Neural cell (in vitro differentiated cells): ENCODE measurements at regions not wholly inside any gene's neighbourhood (a gene's known extent, or its start where the extent isn't known, plus 50 kb on each side); places are given as distances from the start of the nearest gene placed in this dataset.

Experiments
- H2AFZ ChIP-seq: fragments of 200-600, 300-800 bp; sonication (generic), shearing (Covaris generic); 2 replicates; pipeline ENCODE4 v1.6.0; 2014; ENCODE audit warnings: low read depth, mild to moderate bottlenecking, antibody characterized with exemption, low read length, moderate library complexity
- H3F3A ChIP-seq: fragments of 200-600 bp; shearing (Covaris generic); 2 replicates; pipeline ENCODE4 v1.6.1; 2016; ENCODE audit warnings: mild to moderate bottlenecking, moderate library complexity, mixed read lengths, antibody characterized with exemption, low read length; ENCODE audit not compliant: insufficient read depth, poor library complexity, severe bottlenecking
- H3K27ac ChIP-seq: fragments of 200-600, 300-800 bp; sonication (generic), shearing (Covaris generic); 2 replicates; pipeline ENCODE4 v1.5.1; 2014; ENCODE audit warnings: mild to moderate bottlenecking, low read length, moderate library complexity
- H3K27me3 ChIP-seq: fragments of 300-800, 200-600 bp; sonication (generic), shearing (Covaris generic); 2 replicates; pipeline ENCODE4 v1.6.0; 2014; ENCODE audit warnings: mild to moderate bottlenecking, low read depth, low read length, moderate library complexity; ENCODE audit not compliant: insufficient read depth
- H3K36me3 ChIP-seq: fragments of 300-800, 200-600 bp; sonication (generic), shearing (Covaris generic); 2 replicates; pipeline ENCODE4 v1.5.1; 2014; ENCODE audit warnings: mild to moderate bottlenecking, antibody characterized with exemption, low read length, moderate library complexity; ENCODE audit not compliant: insufficient read depth
- H3K4me2 ChIP-seq: fragments of 300-800, 200-600 bp; sonication (generic), shearing (Covaris generic); 2 replicates; pipeline ENCODE4 v1.6.0; 2014; ENCODE audit warnings: mild to moderate bottlenecking, low read length
- H3K4me3 ChIP-seq: fragments of 300-800, 200-600 bp; sonication (generic), shearing (Covaris generic); 2 replicates; pipeline ENCODE4 v1.5.1; 2014; ENCODE audit warnings: mild to moderate bottlenecking, low read length, moderate library complexity
- H3K79me2 ChIP-seq: fragments of 200-600 bp; shearing (Covaris generic); replicated peaks from 2 replicates; pipeline ENCODE4 v1.6.0; 2014; ENCODE audit warnings: mild to moderate bottlenecking, low read length, moderate library complexity; ENCODE audit not compliant: insufficient read depth
- H3K9ac ChIP-seq: fragments of 300-800, 200-600 bp; sonication (generic), shearing (Covaris generic); 2 replicates; pipeline ENCODE4 v1.6.1; 2016; ENCODE audit warnings: mild to moderate bottlenecking, low read length, mixed read lengths
- H3K9me2 ChIP-seq: fragments of 200-600 bp; shearing (Covaris generic); 2 replicates; pipeline ENCODE4 v1.6.1; 2016; ENCODE audit warnings: mild to moderate bottlenecking, low read length, mixed read lengths; ENCODE audit not compliant: insufficient read depth
- H3K9me3 ChIP-seq: fragments of 200-600, 300-800 bp; sonication (generic), shearing (Covaris generic); 2 replicates; pipeline ENCODE4 v1.6.1; 2016; ENCODE audit warnings: mild to moderate bottlenecking, mixed run types, low read length, moderate library complexity, mixed read lengths
- H4K20me1 ChIP-seq: fragments of 200-600 bp; shearing (Covaris generic); 2 replicates; pipeline ENCODE4 v1.6.1; 2016; ENCODE audit warnings: mild to moderate bottlenecking, mixed run types; ENCODE audit not compliant: insufficient read depth
- CTCF ChIP-seq: fragments of 450-650 bp; IDR thresholded peaks from 2 replicates; pipeline ENCODE4 v1.5.1; 2014; ENCODE audit warnings: antibody characterized with exemption, mild to moderate bottlenecking, moderate library complexity; ENCODE audit not compliant: poor library complexity, severe bottlenecking
- MXI1 ChIP-seq: fragments of 450-650 bp; conservative IDR thresholded peaks from 2 replicates; pipeline ENCODE4 v1.6.1; 2014; ENCODE audit warnings: antibody characterized with exemption, mild to moderate bottlenecking; ENCODE audit not compliant: poor library complexity, severe bottlenecking
- POLR2AphosphoS5 ChIP-seq: IDR thresholded peaks from 2 replicates; pipeline ENCODE4 v1.6.1; 2012
- RAD21 ChIP-seq: fragments of 450-650 bp; conservative IDR thresholded peaks from 2 replicates; pipeline ENCODE4 v1.6.1; 2014; ENCODE audit warnings: antibody characterized with exemption, mild to moderate bottlenecking, moderate library complexity
- REST ChIP-seq: IDR thresholded peaks from 2 replicates; pipeline ENCODE4 v1.6.1; 2012; ENCODE audit warnings: borderline replicate concordance
- SMC3 ChIP-seq: fragments of 450-650 bp; conservative IDR thresholded peaks from 2 replicates; pipeline ENCODE4 v1.6.1; 2014; ENCODE audit warnings: antibody characterized with exemption, mild to moderate bottlenecking, moderate library complexity; ENCODE audit not compliant: poor library complexity
- TAF1 ChIP-seq: IDR thresholded peaks from 2 replicates; pipeline ENCODE4 v1.6.1; 2012; ENCODE audit warnings: low read depth

DNA sequence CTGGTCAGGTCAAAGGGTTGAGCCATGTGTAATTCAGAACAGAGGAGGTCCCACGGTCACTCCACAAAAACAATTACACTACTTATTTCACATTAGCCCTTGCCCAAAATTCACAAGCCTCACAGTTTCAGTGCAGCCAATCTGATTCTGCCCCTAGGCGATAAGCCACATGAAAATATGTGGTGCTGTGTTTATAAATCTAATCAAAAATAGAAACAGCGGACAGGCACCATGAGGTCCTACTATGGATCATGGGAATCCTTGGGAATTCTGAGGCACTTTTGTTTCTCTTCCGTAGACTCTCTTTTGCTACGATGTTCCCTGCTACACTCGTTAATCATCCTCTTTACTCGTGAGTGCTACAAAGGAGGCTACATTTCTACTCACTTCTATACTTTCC lies 476.1 kb downstream of the TFAP2A start:
- H3F3A ChIP-seq: no peaks in the 10 kb centered on the region
- H3K9me3 ChIP-seq: no peaks in the 10 kb centered on the region
- TF ChIP-seq REST: no peak
- no peak for TF ChIP-seq MXI1
- TF ChIP-seq SMC3: no peak
- TF ChIP-seq TAF1: no peak
- TF ChIP-seq POLR2AphosphoS5: no peak
- TF ChIP-seq CTCF: no peak
- no peak overlapping the region for H2AFZ ChIP-seq
- H3K4me2 ChIP-seq: no peak overlapping the region
- H4K20me1 ChIP-seq: no peaks in the 10 kb centered on the region
- H3K9me2 ChIP-seq: no peaks in the 10 kb centered on the region
- H3K27ac ChIP-seq: no peak overlapping the region
- no peak overlapping the region for H3K4me3 ChIP-seq
- H3K9ac ChIP-seq: no peak overlapping the region
- H3K36me3 ChIP-seq: no peaks in the 10 kb centered on the region
- H3K79me2 ChIP-seq: no peaks in the 10 kb centered on the region
- no peaks in the 10 kb centered on the region for H3K27me3 ChIP-seq

- Histone ChIP-seq H2AFZ (no peak overlapping the region), H3K9ac (no peak overlapping the region), H4K20me1 (no peaks in the 10 kb centered on the region), H3K4me2 (no peak overlapping the region), H3K27me3 (no peaks in the 10 kb centered on the region), H3K27ac (no peak overlapping the region), H3K9me3 (no peaks in the 10 kb centered on the region), H3K9me2 (no peaks in the 10 kb centered on the region), H3K36me3 (no peaks in the 10 kb centered on the region), H3F3A (no peaks in the 10 kb centered on the region), H3K79me2 (no peaks in the 10 kb centered on the region), H3K4me3 (no peak overlapping the region)
- TF ChIP-seq SMC3: no peak
- TF ChIP-seq CTCF: no peak
- no peak for TF ChIP-seq TAF1
- TF ChIP-seq RAD21: no peak
- TF ChIP-seq POLR2AphosphoS5: no peak
These were observed 477.7 kb downstream of the TFAP2A start for GRCh38 chr6:9937031-9937763.
